ENCODE measurements at regions not wholly inside any gene's neighbourhood (a gene's known extent, or its start where the extent isn't known, plus 50 kb on each side); places are given as distances from the start of the nearest gene placed in this dataset.
"Not testable (repeated sequence)": the region's sequence is repeated elsewhere in the genome, so short reads cannot be mapped to it uniquely, and the experiment has no call there.

GRCh38 chr7:149334930-149335329, 72.9 kb downstream of the ZNF783 start:
- no peak for DNase-seq

GRCh38 chr7:149348758-149349369, 86.9 kb downstream of the ZNF783 start:
- DNase-seq: no peak

GRCh38 chr7:149353739-149354504, 91.9 kb downstream of the ZNF783 start:
- DNase-seq: no peak

GRCh38 chr7:149355035-149355389, 93.0 kb downstream of the ZNF783 start:
- not testable (repeated sequence) for DNase-seq

- DNase-seq: peak; percentile 3
Observed at GRCh38 chr7:149355390-149356048, 93.5 kb downstream of the ZNF783 start.

GRCh38 chr7:149362696-149363095, 98.2 kb downstream of the ZNF777 start:
- DNase-seq: no peak

- DNase-seq: no peak
Observed at GRCh38 chr7:149367418-149368180, 93.3 kb downstream of the ZNF777 start.

- DNase-seq: no peak
Observed at GRCh38 chr7:149369497-149369896, 91.4 kb downstream of the ZNF777 start.

- DNase-seq: no peak
Observed at GRCh38 chr7:149370790-149371189, 90.1 kb downstream of the ZNF777 start.

GRCh38 chr7:149373089-149373488, 87.8 kb downstream of the ZNF777 start:
- no peak for DNase-seq

- DNase-seq: no peak
Observed at GRCh38 chr7:149375234-149376008, 85.4 kb downstream of the ZNF777 start.

- peak; percentile 7 for DNase-seq
Observed at GRCh38 chr7:149377386-149377785, 83.5 kb downstream of the ZNF777 start.

- DNase-seq: no peak
Observed at GRCh38 chr7:149379625-149380024, 81.2 kb downstream of the ZNF777 start.

- no peak for DNase-seq
Observed at GRCh38 chr7:149381245-149381644, 79.6 kb downstream of the ZNF777 start.
